ENCODE measurements at regions not wholly inside any gene's neighbourhood (a gene's known extent, or its start where the extent isn't known, plus 50 kb on each side); places are given as distances from the start of the nearest gene placed in this dataset.

- TF ChIP-seq CTCF (IDR thresholded peaks at IDR 0.05; ENCODE audit: insufficient read depth, low read length, poor library complexity, severe bottlenecking) (no peak), EZH2phosphoT487 (conservative IDR thresholded peaks at IDR 0.05; ENCODE audit: low read length) (no peak)
Measured at GRCh38 chr20:53841741-53842140, 228.7 kb downstream of the BCAS1 start.

All from SU-DHL-6 (cell line).